Endothelial cell of umbilical vein (primary cell): ENCODE measurements at regions not wholly inside any gene's neighbourhood (a gene's known extent, or its start where the extent isn't known, plus 50 kb on each side); places are given as distances from the start of the nearest gene placed in this dataset.

Source experiments
- BruUV-seq: library from RNA; stranded (reverse); fragments of 400-500 nt; replicated peaks from 2 replicates; lab custom pipeline; 2021; lab: Mats Ljungman, UMichigan
- CTCF ChIA-PET: fragments of 300-600, 350-600 bp; sonication (Branson Sonifier 250); formaldehyde crosslinking; loops from one replicate; lab custom pipeline; 2021; ENCODE audit warnings: antibody characterized with exemption, inconsistent platforms; lab: Charles Lee
- POLR2A ChIA-PET: fragments of 300-600, 350-600 bp; sonication (Branson Sonifier 250); formaldehyde crosslinking; loops from one replicate; lab custom pipeline; 2021; ENCODE audit warnings: antibody characterized with exemption, inconsistent platforms; lab: Charles Lee
- DNase-seq: peaks from one replicate; pipeline ENCODE4 v3.0.0-alpha.2; 2011; ENCODE audit warnings: low read depth, low spot score
- FAIRE-seq: peaks from 2 replicates; lab custom pipeline; 2011; peaks lifted over from hg19 to GRCh38; lab: Jason Lieb, UNC
- H2AFZ ChIP-seq: 2 replicates; pipeline ENCODE4 v1.6.0; 2012; ENCODE audit warnings: low read depth, low read length, control low read depth, inconsistent platforms
- H3K27ac ChIP-seq: 2 replicates; pipeline ENCODE4 v1.5.1; 2011; ENCODE audit warnings: low read depth, mild to moderate bottlenecking, control low read depth, low read length, moderate library complexity; ENCODE audit not compliant: insufficient read depth
- H3K27me3 ChIP-seq, 2 experiments: 2 replicates each; pipeline versions ENCODE4 v1.6.0 to v1.6.1; 2011; ENCODE audit warnings: low read length in 2 of 2, mixed read lengths in 1 of 2; ENCODE audit not compliant: control insufficient read depth in 2 of 2, insufficient read depth in 2 of 2
- H3K36me3 ChIP-seq, 2 experiments: 2 replicates in 1 of 2; 3 replicates in 1 of 2; pipeline ENCODE4 v1.5.1; 2011; ENCODE audit warnings: low read length in 2 of 2, mild to moderate bottlenecking in 1 of 2, moderate library complexity in 1 of 2; ENCODE audit not compliant: control insufficient read depth in 2 of 2, insufficient read depth in 2 of 2; ENCODE audit errors: extremely low read depth in 1 of 2
- H3K4me1 ChIP-seq: 3 replicates; pipeline ENCODE4 v1.5.1; 2011; ENCODE audit warnings: mild to moderate bottlenecking, low read length; ENCODE audit not compliant: control insufficient read depth, insufficient read depth; ENCODE audit errors: extremely low read depth
- H3K4me2 ChIP-seq: 2 replicates; pipeline ENCODE4 v1.6.1; 2011; ENCODE audit warnings: low read length, control low read depth, mixed read lengths; ENCODE audit not compliant: insufficient read depth
- H3K4me3 ChIP-seq, 3 experiments: fragments of 200-600 bp in 1 of 3; sonication (generic), shearing (Covaris generic) in 1 of 3; replicated peaks in 1 of 3; 2 replicates each; pipeline ENCODE4 v1.5.1; 2011 to 2016; ENCODE audit warnings: control low read depth in 3 of 3, low read length in 3 of 3, mild to moderate bottlenecking in 2 of 3, inconsistent platforms in 1 of 3, low read depth in 1 of 3, moderate library complexity in 1 of 3; ENCODE audit not compliant: insufficient read depth in 1 of 3
- H3K79me2 ChIP-seq: 2 replicates; pipeline ENCODE4 v1.6.0; 2012; ENCODE audit warnings: low read length, inconsistent platforms; ENCODE audit not compliant: control insufficient read depth, insufficient read depth
- H3K9ac ChIP-seq: replicated peaks from 2 replicates; pipeline ENCODE3; 2011; ENCODE audit warnings: low read length, control low read depth; ENCODE audit not compliant: insufficient read depth; ENCODE audit errors: extremely low read depth
- H3K9me1 ChIP-seq: replicated peaks from 3 replicates; pipeline ENCODE4 v1.6.0; 2011; ENCODE audit warnings: mild to moderate bottlenecking, low read length; ENCODE audit not compliant: control insufficient read depth, insufficient read depth; ENCODE audit errors: extremely low read depth
- H3K9me3 ChIP-seq: replicated peaks from 2 replicates; pipeline ENCODE4 v1.5.1; 2012; ENCODE audit warnings: low read length, inconsistent platforms; ENCODE audit not compliant: control insufficient read depth, insufficient read depth
- H4K20me1 ChIP-seq: replicated peaks from 2 replicates; pipeline ENCODE3; 2011; ENCODE audit warnings: mild to moderate bottlenecking, low read length; ENCODE audit not compliant: control insufficient read depth, insufficient read depth; ENCODE audit errors: extremely low read depth
- CTCF ChIP-seq, 2 donors: IDR thresholded peaks; 1 replicate in 1 of 2; 2 replicates in 1 of 2; pipeline ENCODE4 v1.5.1; 2011; ENCODE audit warnings: low read length in 2 of 2, mild to moderate bottlenecking in 2 of 2, moderate library complexity in 2 of 2, control low read depth in 1 of 2, inconsistent platforms in 1 of 2, low read depth in 1 of 2; ENCODE audit not compliant: insufficient read depth in 1 of 2; ENCODE audit errors: extremely low read depth in 1 of 2
- EZH2 ChIP-seq: IDR thresholded peaks from 2 replicates; pipeline ENCODE4 v1.6.1; 2012; ENCODE audit warnings: borderline replicate concordance, low read depth, mild to moderate bottlenecking, moderate library complexity, low read length, inconsistent platforms; ENCODE audit not compliant: severe bottlenecking
- FOS ChIP-seq: IDR thresholded peaks from 2 replicates; pipeline ENCODE4 v1.6.1; 2011; ENCODE audit warnings: mild to moderate bottlenecking, low read length, moderate library complexity, borderline replicate concordance; ENCODE audit not compliant: insufficient read depth
- GATA2 ChIP-seq: IDR thresholded peaks from 2 replicates; pipeline ENCODE4 v1.7.0; 2011; ENCODE audit warnings: low read depth, mild to moderate bottlenecking, moderate library complexity, mixed read lengths, low read length; ENCODE audit not compliant: insufficient read length, insufficient read depth
- JUN ChIP-seq: IDR thresholded peaks from 2 replicates; pipeline ENCODE4 v1.6.1; 2011; ENCODE audit warnings: borderline replicate concordance, low read depth; ENCODE audit not compliant: insufficient read length, insufficient read depth
- MAX ChIP-seq: IDR thresholded peaks from 2 replicates; pipeline ENCODE4 v1.6.1; 2011; ENCODE audit not compliant: insufficient read depth, insufficient read length
- MYC ChIP-seq: IDR thresholded peaks from one replicate; pipeline ENCODE4 v1.6.1; 2011; ENCODE audit warnings: mild to moderate bottlenecking, low read depth, low read length
- POLR2A ChIP-seq: IDR thresholded peaks from 2 replicates; pipeline ENCODE4 v1.6.1; 2012; ENCODE audit warnings: low read depth, mild to moderate bottlenecking, control low read depth, low read length
- POLR2AphosphoS5 ChIP-seq: IDR thresholded peaks from 2 replicates; pipeline ENCODE4 v1.6.1; 2012; ENCODE audit warnings: low read depth, mild to moderate bottlenecking, control low read depth, low read length, moderate library complexity; ENCODE audit not compliant: insufficient read depth
- dilution Hi-C: fragments of 300-500 bp; cut with MboI; formaldehyde crosslinking; loops from one replicate; pipeline ENCODE4 v1.15.0; 2019; ENCODE audit warnings: low sequenced_read_pairs; ENCODE audit not compliant: extremely low pct_ligation_motif_present
- intact Hi-C: fragments of 100-400 bp; cut with micrococcal nuclease; formaldehyde crosslinking; loops from one replicate; pipeline ENCODE4 v1.10.0; 2022

- FAIRE-seq (no peak), DNase-seq (no peak)
- TF ChIP-seq EZH2 = no peak
- TF ChIP-seq CTCF (IDR thresholded peaks at IDR 0.05; ENCODE audit: extremely low read depth in 1 of 2, insufficient read depth in 1 of 2, low read depth in 1 of 2, low read length in 2 of 2) = no peak
- no peak for TF ChIP-seq POLR2AphosphoS5
- no peak for TF ChIP-seq MAX
- TF ChIP-seq POLR2A = no peak
- no peak for TF ChIP-seq FOS
- TF ChIP-seq GATA2 = no peak
- no peak for TF ChIP-seq JUN
- TF ChIP-seq MYC = no peak
- no peaks in the 10 kb centered on the region for H4K20me1 ChIP-seq
- no peaks in the 10 kb centered on the region for H3K36me3 ChIP-seq
- no peaks in the 10 kb centered on the region for H3K9me1 ChIP-seq
- POLR2A ChIA-PET = no interaction called here
- H3K9ac ChIP-seq = no peak overlapping the region
- no peaks in the 10 kb centered on the region for H3K9me3 ChIP-seq
- no peak overlapping the region for H3K27ac ChIP-seq
- no peak overlapping the region for H2AFZ ChIP-seq
- no peak overlapping the region for H3K4me3 ChIP-seq
- intact Hi-C loops (no loop called here), dilution Hi-C loops (no loop called here)
- H3K4me2 ChIP-seq = no peak overlapping the region
- no peaks in the 10 kb centered on the region for H3K27me3 ChIP-seq
- no peaks in the 10 kb centered on the region for H3K79me2 ChIP-seq
- no TSS peak for BruUV-seq
- CTCF ChIA-PET = no interaction called here
- peaks cover 2% of the 10 kb centered on the region for H3K4me1 ChIP-seq
Observed at GRCh38 chr12:19927661-19928060, 440.7 kb upstream of the PDE3A start.
